ENCODE measurements at regions not wholly inside any gene's neighbourhood (a gene's known extent, or its start where the extent isn't known, plus 50 kb on each side); places are given as distances from the start of the nearest gene placed in this dataset.

GRCh38 chr6:86856937-86857563 lies 80.3 kb upstream of the HTR1E start:
- TF ChIP-seq POLR2A (IDR thresholded peaks at IDR 0.05): no peak
- TF ChIP-seq, protein P1, sequence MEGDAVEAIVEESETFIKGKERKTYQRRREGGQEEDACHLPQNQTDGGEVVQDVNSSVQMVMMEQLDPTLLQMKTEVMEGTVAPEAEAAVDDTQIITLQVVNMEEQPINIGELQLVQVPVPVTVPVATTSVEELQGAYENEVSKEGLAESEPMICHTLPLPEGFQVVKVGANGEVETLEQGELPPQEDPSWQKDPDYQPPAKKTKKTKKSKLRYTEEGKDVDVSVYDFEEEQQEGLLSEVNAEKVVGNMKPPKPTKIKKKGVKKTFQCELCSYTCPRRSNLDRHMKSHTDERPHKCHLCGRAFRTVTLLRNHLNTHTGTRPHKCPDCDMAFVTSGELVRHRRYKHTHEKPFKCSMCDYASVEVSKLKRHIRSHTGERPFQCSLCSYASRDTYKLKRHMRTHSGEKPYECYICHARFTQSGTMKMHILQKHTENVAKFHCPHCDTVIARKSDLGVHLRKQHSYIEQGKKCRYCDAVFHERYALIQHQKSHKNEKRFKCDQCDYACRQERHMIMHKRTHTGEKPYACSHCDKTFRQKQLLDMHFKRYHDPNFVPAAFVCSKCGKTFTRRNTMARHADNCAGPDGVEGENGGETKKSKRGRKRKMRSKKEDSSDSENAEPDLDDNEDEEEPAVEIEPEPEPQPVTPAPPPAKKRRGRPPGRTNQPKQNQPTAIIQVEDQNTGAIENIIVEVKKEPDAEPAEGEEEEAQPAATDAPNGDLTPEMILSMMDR (IDR thresholded peaks at IDR 0.05): peak in 4 of 6 experiments; percentile 50 to 60 (median 56)
